H1 (cell line): ENCODE measurements at regions not wholly inside any gene's neighbourhood (a gene's known extent, or its start where the extent isn't known, plus 50 kb on each side); places are given as distances from the start of the nearest gene placed in this dataset.

Experiments
- CTCF ChIA-PET: fragments of 300-600 bp; sonication (Branson Sonifier 250); formaldehyde crosslinking; loops from one replicate; lab custom pipeline; 2021; ENCODE audit not compliant: partially characterized antibody; lab: Charles Lee
- POLR2A ChIA-PET: fragments of 300-600 bp; sonication (Branson Sonifier 250); formaldehyde crosslinking; loops from one replicate; lab custom pipeline; 2021; ENCODE audit warnings: inconsistent platforms; ENCODE audit not compliant: partially characterized antibody; lab: Charles Lee
- DNase-seq, 2 experiments: peaks; one replicate each; pipeline versions ENCODE4 v3.0.0 to v3.0.0-alpha.2; 2010 to 2022; ENCODE audit warnings: low spot score in 2 of 2, low read depth in 1 of 2, mixed read lengths in 1 of 2
- FAIRE-seq: peaks from 2 replicates; lab custom pipeline; 2011; peaks lifted over from hg19 to GRCh38; lab: Jason Lieb, UNC
- H2AFZ ChIP-seq: 2 replicates; pipeline ENCODE4 v1.8.1; 2012; ENCODE audit warnings: low read length, inconsistent platforms
- H2AK5ac ChIP-seq: 2 replicates; pipeline ENCODE4 v1.6.1; 2013; ENCODE audit warnings: low read depth, low read length
- H2BK120ac ChIP-seq: replicated peaks from 2 replicates; pipeline ENCODE3; 2013; ENCODE audit warnings: low read depth, low read length, inconsistent platforms
- H2BK12ac ChIP-seq: 2 replicates; pipeline ENCODE4 v1.6.1; 2013; ENCODE audit warnings: low read depth, low read length
- H2BK15ac ChIP-seq: 2 replicates; pipeline ENCODE4 v1.6.1; 2013; ENCODE audit warnings: low read length
- H2BK20ac ChIP-seq: 2 replicates; pipeline ENCODE4 v1.6.1; 2013; ENCODE audit warnings: low read length
- H2BK5ac ChIP-seq: 2 replicates; pipeline ENCODE4 v1.6.1; 2013; ENCODE audit warnings: low read depth, low read length
- H3K14ac ChIP-seq: 2 replicates; pipeline ENCODE4 v1.6.1; 2013; ENCODE audit warnings: inconsistent platforms; ENCODE audit not compliant: insufficient read length
- H3K18ac ChIP-seq: 2 replicates; pipeline ENCODE4 v1.6.1; 2013; ENCODE audit warnings: low read length; ENCODE audit errors: extremely low read depth
- H3K23ac ChIP-seq: 2 replicates; pipeline ENCODE4 v1.6.1; 2013; ENCODE audit warnings: inconsistent platforms; ENCODE audit not compliant: insufficient read length
- H3K23me2 ChIP-seq: 2 replicates; pipeline ENCODE4 v1.6.1; 2013; ENCODE audit warnings: low read depth, low read length
- H3K27ac ChIP-seq: 2 replicates; pipeline ENCODE4 v1.6.1; 2011; ENCODE audit warnings: low read depth, low read length, inconsistent platforms
- H3K27me3 ChIP-seq, 4 experiments: replicated peaks in 1 of 4; 1 replicate in 1 of 4; 2 replicates in 3 of 4; pipeline versions ENCODE4 v1.6.1 to v1.8.1; 2011 to 2013; ENCODE audit warnings: low read length in 3 of 4, mild to moderate bottlenecking in 3 of 4, inconsistent platforms in 2 of 4, mixed read lengths in 2 of 4, moderate library complexity in 1 of 4; ENCODE audit not compliant: control insufficient read depth in 3 of 4, insufficient read depth in 3 of 4; ENCODE audit errors: extremely low read depth in 1 of 4
- H3K36me3 ChIP-seq, 4 experiments: 2 replicates each; pipeline versions ENCODE4 v1.6.1 to v1.8.1; 2011 to 2013; ENCODE audit warnings: mild to moderate bottlenecking in 4 of 4, low read length in 3 of 4, moderate library complexity in 2 of 4, control low read depth in 1 of 4, inconsistent platforms in 1 of 4; ENCODE audit not compliant: insufficient read depth in 4 of 4, control insufficient read depth in 2 of 4
- H3K4ac ChIP-seq: replicated peaks from 2 replicates; pipeline ENCODE3; 2013; ENCODE audit warnings: low read length, low read depth, mixed read lengths, inconsistent platforms; ENCODE audit not compliant: insufficient read length
- H3K4me1 ChIP-seq, 4 experiments: replicated peaks in 1 of 4; 1 replicate in 1 of 4; 2 replicates in 3 of 4; pipeline versions ENCODE4 v1.6.1 to v1.8.1; 2011 to 2013; ENCODE audit warnings: low read length in 3 of 4, inconsistent platforms in 2 of 4, mixed read lengths in 1 of 4; ENCODE audit not compliant: insufficient read depth in 4 of 4, control insufficient read depth in 3 of 4
- H3K4me2 ChIP-seq, 2 experiments: 2 replicates each; pipeline versions ENCODE4 v1.6.1 to v1.8.1; 2011 to 2013; ENCODE audit warnings: low read depth in 2 of 2, low read length in 2 of 2, control low read depth in 1 of 2, inconsistent platforms in 1 of 2, mild to moderate bottlenecking in 1 of 2; ENCODE audit not compliant: insufficient read depth in 1 of 2
- H3K4me3 ChIP-seq, 4 experiments: fragments of 200-600, 300-600 bp in 1 of 4; sonication (generic), shearing (Covaris generic), sonication (Bioruptor Twin) in 1 of 4; 2 replicates each; pipeline versions ENCODE4 v1.5.1 to v1.8.1; 2011 to 2016; ENCODE audit warnings: low read length in 4 of 4, low read depth in 3 of 4, control low read depth in 2 of 4, inconsistent platforms in 2 of 4, mild to moderate bottlenecking in 2 of 4, mixed read lengths in 1 of 4, moderate library complexity in 1 of 4; ENCODE audit not compliant: insufficient read depth in 2 of 4; ENCODE audit errors: extremely low read depth in 1 of 4
- H3K56ac ChIP-seq: replicated peaks from 2 replicates; pipeline ENCODE3; 2013; ENCODE audit warnings: low read depth, mild to moderate bottlenecking, mixed read lengths, low read length, inconsistent platforms; ENCODE audit not compliant: insufficient read length
- H3K79me1 ChIP-seq: 2 replicates; pipeline ENCODE4 v1.6.1; 2013; ENCODE audit warnings: low read depth, low read length, control low read depth
- H3K79me2 ChIP-seq, 2 experiments: 2 replicates each; pipeline versions ENCODE4 v1.6.1 to v1.8.1; 2012 to 2013; ENCODE audit warnings: low read length in 2 of 2, mild to moderate bottlenecking in 2 of 2, inconsistent platforms in 1 of 2; ENCODE audit not compliant: insufficient read depth in 2 of 2, control insufficient read depth in 1 of 2
- H3K9ac ChIP-seq, 4 experiments: replicated peaks in 1 of 4; 1 replicate in 1 of 4; 2 replicates in 3 of 4; pipeline versions ENCODE4 v1.6.1 to v1.8.1; 2011 to 2013; ENCODE audit warnings: low read depth in 3 of 4, low read length in 3 of 4, control low read depth in 2 of 4, mild to moderate bottlenecking in 2 of 4, moderate library complexity in 2 of 4, inconsistent platforms in 1 of 4; ENCODE audit errors: extremely low read depth in 1 of 4
- H3K9me3 ChIP-seq, 2 experiments: 2 replicates each; pipeline versions ENCODE4 v1.6.1 to v1.8.1; 2012 to 2013; ENCODE audit warnings: mild to moderate bottlenecking in 2 of 2, moderate library complexity in 2 of 2, control low read depth in 1 of 2, inconsistent platforms in 1 of 2, low read depth in 1 of 2, low read length in 1 of 2, mixed read lengths in 1 of 2; ENCODE audit not compliant: insufficient read depth in 2 of 2
- H4K20me1 ChIP-seq, 2 experiments: replicated peaks in 1 of 2; 2 replicates each; pipeline versions ENCODE3 to v1.8.1; 2011 to 2013; ENCODE audit warnings: inconsistent platforms in 2 of 2, low read length in 2 of 2, mild to moderate bottlenecking in 1 of 2; ENCODE audit not compliant: insufficient read depth in 2 of 2, control insufficient read depth in 1 of 2
- H4K5ac ChIP-seq: 2 replicates; pipeline ENCODE4 v1.6.1; 2013; ENCODE audit warnings: low read length, low read depth, mixed read lengths, inconsistent platforms; ENCODE audit not compliant: insufficient read length
- H4K8ac ChIP-seq: 2 replicates; pipeline ENCODE4 v1.8.0; 2013; ENCODE audit warnings: mild to moderate bottlenecking, moderate library complexity, low read length, inconsistent platforms; ENCODE audit not compliant: insufficient read depth; ENCODE audit errors: extremely low read depth
- H4K91ac ChIP-seq: replicated peaks from 2 replicates; pipeline ENCODE3; 2013; ENCODE audit warnings: low read length, mixed read lengths, inconsistent platforms; ENCODE audit not compliant: insufficient read length
- BCL11A ChIP-seq, 2 experiments: IDR thresholded peaks; one replicate each; pipeline ENCODE4 v1.6.1; 2011; ENCODE audit warnings: low read depth in 2 of 2, low read length in 2 of 2, mild to moderate bottlenecking in 2 of 2
- NANOG ChIP-seq: IDR thresholded peaks from 2 replicates; pipeline ENCODE4 v1.6.1; 2011; ENCODE audit warnings: low read length, low read depth, mild to moderate bottlenecking, inconsistent platforms; ENCODE audit not compliant: insufficient read depth, poor library complexity, severe bottlenecking
- SP4 ChIP-seq: IDR thresholded peaks from 2 replicates; pipeline ENCODE4 v1.6.1; 2012; ENCODE audit warnings: low read length, inconsistent platforms
- WGBS, 2 experiments: shearing (Covaris generic) in 1 of 2; methylation state at CpG; one replicate each; pipeline versions ENCODE4 v1.1.6 to v1.1.7; 2013 to 2015; ENCODE audit warnings: low lambda C conversion rate in 2 of 2, mixed read lengths in 2 of 2, inconsistent platforms in 1 of 2, low coverage in 1 of 2, missing lambda C conversion rate in 1 of 2; ENCODE audit not compliant: insufficient replicate concordance in 2 of 2, insufficient coverage in 1 of 2, insufficient read length in 1 of 2; ENCODE audit errors: extremely low coverage in 1 of 2, missing lambda C conversion rate in 1 of 2; 5-methylcytosine and 5-hydroxymethylcytosine counted together

DNA sequence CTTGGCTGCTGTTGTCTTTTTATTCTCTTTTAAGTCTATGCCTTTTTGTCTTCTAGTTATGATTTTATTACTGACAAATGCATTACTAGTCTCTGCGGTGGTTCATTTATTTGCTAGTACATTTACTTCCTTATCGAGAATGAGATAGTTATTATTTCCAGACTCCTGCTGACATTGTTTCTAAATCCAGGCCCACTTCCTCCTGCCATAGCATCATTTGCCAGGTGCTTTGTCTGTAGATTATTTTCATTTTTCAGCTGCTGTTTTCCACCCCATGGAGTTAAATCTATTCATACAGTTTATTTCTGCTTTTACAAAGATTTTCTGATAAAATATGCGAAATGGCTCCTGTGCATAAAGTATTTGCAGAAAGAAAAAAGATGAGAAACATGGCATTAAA, 459.7 kb downstream of the MMUT start:
- H2BK5ac ChIP-seq, result no peak overlapping the region
- no peak overlapping the region for H2BK12ac ChIP-seq
- no peak overlapping the region for H2AK5ac ChIP-seq
- H2BK120ac ChIP-seq, result no peak overlapping the region
- no peak overlapping the region for H3K14ac ChIP-seq
- H3K9me3 ChIP-seq, result no peaks in the 10 kb centered on the region
- no peak overlapping the region for H3K27ac ChIP-seq
- DNase-seq (no peak), FAIRE-seq (no peak)
- H3K23me2 ChIP-seq, result no peaks in the 10 kb centered on the region
- no peak overlapping the region for H4K5ac ChIP-seq
- no peaks in the 10 kb centered on the region for H3K4me1 ChIP-seq
- CTCF ChIA-PET, result no interaction called here
- no peak overlapping the region for H3K9ac ChIP-seq
- H4K20me1 ChIP-seq, result no peaks in the 10 kb centered on the region
- H2BK20ac ChIP-seq, result no peak overlapping the region
- 94% methylated on average over 3 of the region's 3 CpGs; no CpG with 5 or more reads in 1 of the 2 experiments for WGBS, 2 experiments
- TF ChIP-seq SP4 (no peak), BCL11A (IDR thresholded peaks at IDR 0.05; ENCODE audit: low read depth in 2 of 2, low read length in 2 of 2) (no peak), NANOG (no peak)
- TF ChIP-seq, all 59 proteins: peak for 0
- Histone ChIP-seq H4K8ac (no peak overlapping the region), H3K18ac (no peak overlapping the region), H3K4ac (no peak overlapping the region), H2AFZ (no peak overlapping the region), H2BK15ac (no peak overlapping the region), H3K79me1 (no peaks in the 10 kb centered on the region), H3K56ac (no peak overlapping the region), H3K27me3 (no peaks in the 10 kb centered on the region), H3K79me2 (no peaks in the 10 kb centered on the region), H3K4me2 (no peak overlapping the region), H3K36me3 (no peaks in the 10 kb centered on the region), H3K23ac (no peak overlapping the region), H4K91ac (no peak overlapping the region), H3K4me3 (no peak overlapping the region)
- POLR2A ChIA-PET, result no interaction called here
